NCI-H524 (cell line): ENCODE measurements at regions not wholly inside any gene's neighbourhood (a gene's known extent, or its start where the extent isn't known, plus 50 kb on each side); places are given as distances from the start of the nearest gene placed in this dataset.
"Not testable (repeated sequence)": the region's sequence is repeated elsewhere in the genome, so short reads cannot be mapped to it uniquely, and the experiment has no call there.

Experiments
- DNase-seq, 2 experiments: peaks; one replicate each; lab custom pipeline; 2025; lab: John Stamatoyannopoulos, UW

DNA sequence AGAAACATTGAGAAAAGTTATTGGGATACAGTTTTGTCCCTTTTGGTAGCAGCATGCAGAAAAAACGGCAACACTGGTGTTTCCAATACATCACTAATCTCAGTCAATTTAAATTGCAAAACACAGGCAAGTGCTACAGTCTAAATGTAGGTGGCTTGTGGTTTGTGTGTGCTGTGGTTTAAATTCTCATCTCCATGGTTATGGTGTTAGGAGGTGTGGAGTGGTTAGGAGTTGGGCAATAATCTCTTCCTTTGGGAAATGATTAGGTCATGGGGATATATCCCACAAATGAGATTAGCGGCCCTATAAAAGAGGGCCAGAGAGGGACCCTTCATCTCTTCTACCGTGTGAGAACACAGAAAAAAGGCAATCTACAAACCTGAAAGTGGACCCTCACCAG lies 1344.3 kb downstream of the ADGRL3 start:
- no peak for DNase-seq

DNA sequence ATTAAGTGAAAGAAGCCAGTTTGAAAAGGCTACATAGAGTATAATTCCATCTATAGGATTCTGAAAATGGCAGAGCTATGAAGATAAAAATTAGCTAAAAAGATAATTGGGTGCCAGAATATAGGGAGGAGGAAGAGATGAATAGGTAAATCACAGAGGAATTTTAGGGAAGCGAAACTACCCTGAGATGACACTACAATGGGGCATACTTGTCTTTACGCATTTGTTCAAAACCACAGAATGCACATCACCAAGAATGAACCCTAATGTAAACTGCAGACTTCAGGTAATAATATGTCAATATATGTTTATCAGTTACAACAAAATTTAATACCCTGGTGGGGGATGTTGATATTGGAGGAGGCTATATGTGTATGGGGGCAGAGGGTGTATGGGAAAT lies 1342.9 kb downstream of the ADGRL3 start:
- no peak for DNase-seq

GRCh38 chr4:62533573-62533972 lies 1333.4 kb downstream of the ADGRL3 start:
- DNase-seq = no peak

GRCh38 chr4:62531731-62532130 lies 1331.6 kb downstream of the ADGRL3 start:
- DNase-seq = peak in 1 of 2 experiments; percentile 4

DNA sequence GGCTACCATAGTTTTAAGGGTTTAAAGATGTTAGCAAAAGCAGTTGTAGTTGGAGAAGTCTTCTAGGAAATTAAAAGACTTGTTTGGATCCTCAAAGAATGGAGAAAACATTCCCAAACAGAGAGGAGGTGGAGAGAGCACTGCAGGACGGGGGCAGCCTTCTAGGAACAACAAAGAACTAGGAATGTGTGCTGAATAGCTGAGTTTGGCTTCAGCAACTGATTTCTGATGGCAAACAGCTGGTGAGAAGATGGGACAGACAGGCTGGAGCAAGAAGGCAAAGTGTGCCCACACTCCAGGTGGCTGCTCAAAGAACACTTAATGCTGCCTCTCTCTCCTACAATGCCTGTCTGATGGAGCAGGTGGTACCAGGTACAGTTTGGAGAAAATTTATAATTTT lies 1331.1 kb downstream of the ADGRL3 start:
- DNase-seq = no peak

DNA sequence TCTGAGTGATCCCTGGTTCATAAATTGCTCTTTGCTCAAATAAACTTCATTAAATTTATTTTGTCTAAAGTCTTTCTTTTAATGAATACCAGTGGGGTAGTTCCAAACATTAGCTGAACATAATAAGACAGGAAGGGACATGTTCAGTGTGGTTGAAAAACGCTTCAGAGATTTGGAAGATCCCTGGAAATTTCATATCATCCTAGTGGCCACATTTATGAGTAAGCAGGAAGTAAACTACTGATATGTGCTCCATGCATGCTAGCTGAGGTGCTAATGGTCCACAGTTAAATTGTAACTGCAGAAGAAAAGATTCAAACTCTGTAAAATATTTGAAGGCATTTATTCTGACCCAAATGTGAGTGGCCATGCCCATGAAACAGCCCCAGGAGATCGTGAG lies 1328.7 kb downstream of the ADGRL3 start:
- DNase-seq = no peak

- no peak for DNase-seq
These were observed 1326.5 kb downstream of the ADGRL3 start for GRCh38 chr4:62526671-62527070.

DNA sequence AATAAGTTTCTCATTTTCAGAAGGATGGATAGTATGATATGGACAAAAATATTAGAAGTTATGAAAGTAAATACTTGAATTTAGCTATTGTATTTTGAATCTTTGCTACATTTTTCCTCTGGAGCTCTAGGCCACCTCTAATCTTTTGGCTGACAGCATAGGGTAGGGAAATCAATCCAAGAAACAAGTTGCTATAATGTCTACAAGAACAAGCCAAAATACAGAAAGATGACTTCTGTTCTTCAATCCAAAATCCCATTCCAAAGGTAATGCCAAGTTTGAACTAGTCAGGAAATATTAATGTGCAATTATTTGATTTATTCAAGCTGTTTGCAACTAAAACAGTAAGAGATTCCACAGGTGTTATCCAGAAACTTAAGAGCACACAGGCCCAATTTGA lies 1323.1 kb downstream of the ADGRL3 start:
- no peak for DNase-seq

DNA sequence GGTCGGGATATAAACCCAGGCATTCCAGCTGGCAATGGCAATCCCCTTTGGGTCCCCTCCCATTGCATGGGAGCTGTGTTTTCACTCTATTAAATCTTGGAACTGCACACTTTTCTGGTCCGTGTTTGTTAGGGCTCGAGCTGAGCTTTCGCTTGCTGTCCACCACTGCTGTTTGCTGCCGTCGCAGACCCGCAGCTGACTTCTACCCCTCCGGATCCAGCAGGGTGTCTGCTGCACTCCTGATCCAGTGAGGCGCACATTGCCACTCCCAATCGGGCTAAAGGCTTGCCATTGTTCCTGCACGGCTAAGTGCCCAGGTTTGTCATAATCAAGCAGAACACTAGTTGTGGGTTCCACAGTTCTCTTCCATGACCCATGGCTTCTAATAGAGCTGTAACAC lies 1322.1 kb downstream of the ADGRL3 start:
- DNase-seq = no peak

DNA sequence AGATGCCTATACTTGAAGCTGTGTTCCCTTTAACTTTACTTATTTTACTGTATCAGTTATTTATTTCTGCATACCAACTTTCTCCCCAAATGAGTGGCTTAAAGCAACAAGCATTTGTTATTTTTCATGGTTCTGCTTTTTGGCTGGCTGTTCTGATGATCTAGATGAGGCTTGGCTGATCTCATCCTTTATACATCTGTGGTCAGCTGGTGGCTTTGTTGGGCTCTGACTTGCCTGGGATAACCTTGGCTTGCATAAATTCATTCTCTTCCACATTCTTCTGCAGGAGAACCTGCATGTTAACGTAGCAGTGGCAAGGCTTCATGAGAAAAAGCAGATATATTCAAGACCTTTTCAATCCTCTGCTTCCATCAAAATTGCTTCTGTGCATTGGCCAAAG lies 1317.6 kb downstream of the ADGRL3 start:
- no peak for DNase-seq

DNA sequence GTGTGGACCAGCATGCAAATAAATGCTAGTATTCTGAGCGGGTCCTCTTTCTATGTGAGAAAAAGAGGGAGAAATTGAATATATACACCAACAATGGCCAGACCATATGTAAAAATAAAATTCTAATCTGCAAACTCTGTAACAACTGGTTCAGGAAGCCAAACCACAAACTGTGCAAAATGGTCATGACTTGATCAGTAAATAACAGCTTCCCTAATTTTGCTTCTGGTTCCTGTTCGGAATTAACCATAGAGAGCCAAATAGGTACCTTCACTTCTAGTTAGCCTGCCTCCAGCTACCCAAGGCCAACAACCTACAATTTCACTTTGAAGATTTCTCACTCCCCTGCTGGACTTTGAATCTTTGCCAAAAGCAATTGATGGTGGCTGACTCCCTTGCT lies 1313.2 kb downstream of the ADGRL3 start:
- no peak for DNase-seq

DNA sequence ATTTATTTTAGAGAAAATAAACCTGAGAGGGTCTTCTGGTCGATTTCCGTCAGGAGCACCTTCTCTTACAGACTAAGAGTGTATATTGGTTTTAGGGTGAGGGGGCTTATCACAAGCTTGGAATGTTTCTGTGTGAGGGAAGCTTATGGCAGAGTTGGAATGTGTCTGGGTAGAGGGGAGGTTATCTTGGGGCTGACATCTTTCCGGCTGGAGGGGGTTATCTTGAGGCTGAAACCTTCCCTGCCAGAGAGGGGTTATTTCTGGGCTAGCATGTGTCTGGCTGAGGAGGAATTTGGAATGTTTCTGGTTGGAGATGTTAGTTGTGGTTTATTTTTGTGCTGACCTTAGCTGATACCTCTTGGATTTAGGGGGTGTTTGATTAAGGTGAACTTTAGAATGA lies 1312.1 kb downstream of the ADGRL3 start:
- no peak for DNase-seq

DNA sequence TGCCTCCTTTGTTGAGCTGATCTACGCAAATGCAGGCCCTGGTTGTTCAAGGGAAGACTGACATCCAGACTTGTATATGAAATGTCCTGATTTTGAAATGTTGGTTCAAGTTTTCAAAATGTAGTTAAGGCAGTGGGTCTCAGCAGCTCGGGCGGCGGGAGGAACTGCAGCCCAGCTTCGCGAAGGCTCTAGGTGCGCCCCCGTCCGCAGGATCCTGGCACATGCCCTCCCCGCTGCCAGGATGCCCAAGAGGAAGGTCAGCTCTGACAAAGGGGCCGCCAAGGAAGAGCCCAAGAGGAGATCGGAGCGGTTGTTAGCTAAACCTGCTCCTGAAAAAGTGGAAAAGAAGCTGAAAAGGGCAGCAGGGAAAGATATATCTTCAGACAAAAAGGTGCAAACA lies 1310.1 kb downstream of the ADGRL3 start:
- DNase-seq = no peak

DNA sequence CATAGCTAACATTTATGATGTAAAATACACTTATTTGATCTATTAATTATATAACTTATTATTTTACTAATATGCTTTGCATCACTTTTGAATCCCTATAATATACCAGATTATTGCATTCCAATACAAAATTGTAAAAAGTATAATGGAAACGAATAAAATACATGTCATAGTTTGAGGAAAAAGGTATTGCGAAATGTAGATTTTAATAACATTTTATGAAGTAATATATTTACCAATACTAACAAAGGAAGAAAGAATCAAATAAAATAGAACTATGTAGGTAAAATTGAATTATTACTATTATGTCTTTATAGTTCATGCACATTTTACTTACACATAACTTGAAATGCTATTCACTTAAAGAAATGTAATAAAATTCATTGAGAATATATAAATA lies 1300.2 kb downstream of the ADGRL3 start:
- no peak for DNase-seq

DNA sequence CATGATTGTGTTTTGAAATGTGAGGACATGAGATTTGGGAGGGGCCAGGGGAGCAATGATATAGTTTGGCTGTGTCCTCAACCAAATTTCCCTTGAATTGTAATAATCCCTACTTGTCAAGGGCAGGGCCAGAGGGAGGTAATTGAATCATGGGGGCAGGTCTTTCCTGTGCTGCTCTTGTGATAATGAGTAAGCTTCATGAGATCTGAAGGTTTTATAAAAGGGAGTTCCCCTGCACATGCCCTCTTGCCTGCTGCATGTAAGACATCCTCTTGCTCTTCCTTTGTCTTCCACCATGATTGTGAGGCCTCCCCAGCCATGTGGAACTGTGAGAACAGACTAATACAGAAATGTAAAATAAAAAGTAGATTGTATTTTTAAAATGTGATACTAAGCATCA lies 1294.9 kb downstream of the ADGRL3 start:
- DNase-seq = no peak

GRCh38 chr4:62491756-62492155 lies 1291.6 kb downstream of the ADGRL3 start:
- DNase-seq = not testable (repeated sequence)

GRCh38 chr4:62490635-62491034 lies 1290.5 kb downstream of the ADGRL3 start:
- no peak for DNase-seq

DNA sequence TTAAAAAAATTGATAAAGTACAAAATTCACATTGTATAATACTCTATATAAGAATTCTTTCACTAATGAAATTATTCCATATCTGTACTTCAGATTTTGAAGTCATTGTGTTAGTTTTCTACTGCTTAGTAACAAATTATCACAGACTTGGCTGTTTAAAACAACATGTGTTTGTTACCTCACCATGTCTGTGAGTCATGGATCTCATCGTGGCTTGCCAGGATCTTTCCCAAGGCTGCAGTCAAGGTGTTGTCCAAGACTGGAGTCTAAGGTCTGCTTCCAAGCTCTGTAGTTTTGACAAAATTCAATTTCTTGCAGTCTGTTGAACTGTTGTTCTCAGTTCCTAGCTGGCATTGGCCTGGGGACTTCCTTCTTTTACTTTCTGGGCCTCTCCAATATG lies 1286.9 kb downstream of the ADGRL3 start:
- DNase-seq = no peak

- DNase-seq = no peak
These were observed 1284.2 kb downstream of the ADGRL3 start for GRCh38 chr4:62484357-62484756.

- DNase-seq = no peak
These were observed 1282.2 kb downstream of the ADGRL3 start for GRCh38 chr4:62482355-62482754.

DNA sequence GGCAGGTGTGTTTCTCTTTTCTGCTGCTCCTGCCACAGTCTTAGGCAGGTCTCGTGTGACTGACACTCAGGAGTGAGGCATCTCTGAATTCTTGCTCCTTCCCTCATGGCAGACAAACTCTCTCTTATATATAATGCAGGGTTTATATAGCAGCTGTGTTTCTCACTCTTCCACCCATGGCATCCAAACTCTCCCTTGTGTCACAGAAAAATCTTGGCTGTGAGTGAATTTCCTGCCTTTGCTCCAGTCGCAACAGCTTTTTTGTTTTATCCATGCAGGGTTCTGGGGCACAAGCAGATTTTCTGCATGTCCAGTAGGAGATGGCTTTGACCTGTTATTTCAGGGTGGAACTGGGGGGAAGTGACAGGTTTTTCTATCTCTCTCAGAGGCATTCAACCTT lies 1275.5 kb downstream of the ADGRL3 start:
- DNase-seq = no peak

DNA sequence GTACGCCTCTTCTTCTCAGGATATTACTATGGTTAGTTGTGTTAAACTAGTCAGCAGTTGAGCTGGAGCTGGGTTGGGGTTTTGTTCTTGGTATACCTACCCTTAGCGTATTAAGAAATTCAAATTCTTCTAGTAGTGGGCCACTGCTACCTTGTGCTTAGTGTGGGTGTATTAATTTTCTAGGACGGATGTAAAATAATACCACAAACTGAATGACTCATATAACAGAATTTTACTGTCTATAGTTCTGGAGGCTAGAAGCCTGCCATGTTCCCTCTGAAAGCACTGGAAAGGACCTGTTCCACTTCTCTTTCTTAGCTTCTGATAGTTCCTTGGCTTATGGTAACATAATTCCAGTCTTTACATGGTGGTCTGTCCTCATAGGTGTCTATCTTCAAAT lies 1274.7 kb downstream of the ADGRL3 start:
- DNase-seq = no peak

DNA sequence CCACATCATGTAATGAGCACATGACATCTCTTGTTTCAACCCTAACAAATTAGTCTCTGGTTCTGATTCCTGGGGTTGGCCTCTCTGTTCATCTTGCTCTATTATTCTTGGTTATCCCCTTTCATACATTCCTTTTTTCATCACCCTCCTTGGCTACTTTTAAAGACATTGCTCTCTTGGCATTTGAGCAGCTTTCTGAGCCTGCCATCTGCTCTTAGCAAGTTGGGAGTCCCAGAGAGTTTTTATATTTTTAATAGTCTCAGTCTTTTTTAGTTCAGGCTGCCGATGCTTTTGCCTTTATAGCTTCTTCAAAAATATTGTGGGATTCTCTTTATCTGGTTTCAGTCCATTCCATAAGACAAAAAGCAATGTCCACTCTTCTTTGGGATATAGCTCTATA lies 1270.9 kb downstream of the ADGRL3 start:
- no peak for DNase-seq

DNA sequence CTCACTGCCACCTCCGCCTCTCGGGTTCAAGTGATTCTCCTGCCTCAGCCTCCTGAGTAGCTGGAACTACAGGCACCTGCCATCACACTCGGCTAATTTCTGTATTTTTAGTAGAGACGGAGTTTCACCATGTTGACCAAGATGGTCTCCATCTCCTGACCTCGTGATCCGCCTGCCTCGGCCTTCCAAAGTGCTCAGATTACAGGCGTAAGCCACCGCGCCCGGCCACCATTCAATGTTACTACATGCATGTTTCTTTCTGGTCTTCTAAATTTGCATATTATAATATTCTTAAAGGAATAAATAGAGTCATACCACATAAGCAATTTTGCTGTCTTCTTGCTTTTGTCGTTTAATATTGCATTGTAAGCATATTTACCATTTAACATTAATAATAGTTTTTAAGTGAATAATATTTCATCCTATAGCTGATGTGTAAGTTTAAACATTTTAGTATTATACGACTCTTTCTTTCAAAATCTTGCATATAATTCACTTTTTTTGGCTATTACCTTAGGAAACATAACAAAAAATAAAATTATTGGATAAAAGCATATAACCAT lies 1270.4 kb downstream of the ADGRL3 start:
- DNase-seq = no peak

DNA sequence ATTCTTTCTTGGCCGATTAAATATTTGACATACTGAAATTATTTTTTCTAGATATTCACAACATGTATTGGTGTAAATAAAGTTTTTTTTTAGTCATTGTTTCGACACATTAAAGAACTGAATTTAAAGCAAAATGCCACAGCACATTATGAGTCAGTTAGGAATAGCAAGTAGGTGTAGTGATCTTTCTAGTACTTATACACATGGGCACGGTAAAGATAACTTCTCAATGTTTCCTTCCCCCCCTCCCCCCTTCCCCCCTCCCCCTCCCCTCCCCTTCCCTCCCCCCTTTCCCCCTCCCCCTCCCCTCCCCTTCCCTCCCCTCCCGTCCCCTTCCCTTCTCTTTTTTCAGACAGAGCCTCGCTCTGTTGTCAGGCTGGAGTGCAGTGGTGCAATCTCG lies 1269.9 kb downstream of the ADGRL3 start:
- DNase-seq = no peak
